Progenitor cell of endocrine pancreas (in vitro differentiated cells): ENCODE measurements at regions not wholly inside any gene's neighbourhood (a gene's known extent, or its start where the extent isn't known, plus 50 kb on each side); places are given as distances from the start of the nearest gene placed in this dataset.

Experiments
- DNase-seq: peaks from one replicate; pipeline ENCODE4 v3.0.0; 2021; ENCODE audit warnings: low spot score; ENCODE audit not compliant: unreplicated experiment
- H3K27ac Mint-ChIP-seq: 2 replicates; pipeline ENCODE4 v1.8.0; 2021; ENCODE audit warnings: mild to moderate bottlenecking, moderate library complexity, mixed read lengths
- H3K27me3 Mint-ChIP-seq: 2 replicates; pipeline ENCODE4 v1.8.0; 2021; ENCODE audit warnings: mixed read lengths
- H3K36me3 Mint-ChIP-seq: 2 replicates; pipeline ENCODE4 v1.8.0; 2022; ENCODE audit warnings: mixed read lengths; ENCODE audit not compliant: insufficient read depth
- H3K4me1 Mint-ChIP-seq: 2 replicates; pipeline ENCODE4 v1.8.0; 2021; ENCODE audit warnings: low read depth, mixed read lengths
- H3K4me3 Mint-ChIP-seq: 2 replicates; pipeline ENCODE4 v1.8.0; 2021; ENCODE audit warnings: low read depth, mild to moderate bottlenecking, moderate library complexity, mixed read lengths
- H3K9me3 Mint-ChIP-seq: 2 replicates; pipeline ENCODE4 v1.8.0; 2021; ENCODE audit warnings: low read depth, mixed read lengths
- TF ChIP-seq, protein P1 (sequence below): fragments of 200-600 bp; sonication (generic); IDR thresholded peaks from one replicate; pipeline ENCODE4 v1.5.0; 2021; ENCODE audit warnings: antibody characterized with exemption, mild to moderate bottlenecking; ENCODE audit not compliant: unreplicated experiment

DNA sequence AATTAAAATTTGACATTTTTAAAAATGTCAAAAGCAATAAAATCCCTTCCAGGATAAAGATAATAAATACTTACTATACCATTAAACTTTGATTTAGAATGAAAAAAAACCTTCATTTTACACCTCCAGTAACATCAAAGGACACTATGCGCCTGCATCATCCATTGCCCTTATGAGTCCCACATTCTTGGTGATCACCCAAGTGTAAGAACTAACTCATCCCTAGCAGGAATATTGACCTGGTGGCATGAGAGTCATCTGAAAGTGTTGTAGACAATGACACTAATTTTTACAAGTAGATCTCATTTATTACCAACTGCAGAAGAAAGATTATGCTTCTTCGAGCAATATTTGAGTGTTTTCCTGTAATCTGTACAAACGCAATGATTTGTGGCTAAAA lies 1128.9 kb downstream of the EFNB2 start:
- no peak for DNase-seq
- no peaks in the 10 kb centered on the region for H3K36me3 Mint-ChIP-seq
- peaks cover 4% of the 10 kb centered on the region for H3K9me3 Mint-ChIP-seq
- no peaks in the 10 kb centered on the region for H3K27me3 Mint-ChIP-seq
- TF ChIP-seq, protein P1, sequence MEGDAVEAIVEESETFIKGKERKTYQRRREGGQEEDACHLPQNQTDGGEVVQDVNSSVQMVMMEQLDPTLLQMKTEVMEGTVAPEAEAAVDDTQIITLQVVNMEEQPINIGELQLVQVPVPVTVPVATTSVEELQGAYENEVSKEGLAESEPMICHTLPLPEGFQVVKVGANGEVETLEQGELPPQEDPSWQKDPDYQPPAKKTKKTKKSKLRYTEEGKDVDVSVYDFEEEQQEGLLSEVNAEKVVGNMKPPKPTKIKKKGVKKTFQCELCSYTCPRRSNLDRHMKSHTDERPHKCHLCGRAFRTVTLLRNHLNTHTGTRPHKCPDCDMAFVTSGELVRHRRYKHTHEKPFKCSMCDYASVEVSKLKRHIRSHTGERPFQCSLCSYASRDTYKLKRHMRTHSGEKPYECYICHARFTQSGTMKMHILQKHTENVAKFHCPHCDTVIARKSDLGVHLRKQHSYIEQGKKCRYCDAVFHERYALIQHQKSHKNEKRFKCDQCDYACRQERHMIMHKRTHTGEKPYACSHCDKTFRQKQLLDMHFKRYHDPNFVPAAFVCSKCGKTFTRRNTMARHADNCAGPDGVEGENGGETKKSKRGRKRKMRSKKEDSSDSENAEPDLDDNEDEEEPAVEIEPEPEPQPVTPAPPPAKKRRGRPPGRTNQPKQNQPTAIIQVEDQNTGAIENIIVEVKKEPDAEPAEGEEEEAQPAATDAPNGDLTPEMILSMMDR, result no peak
- H3K4me3 Mint-ChIP-seq, result no peak overlapping the region
- no peak overlapping the region for H3K27ac Mint-ChIP-seq
- H3K4me1 Mint-ChIP-seq, result no peaks in the 10 kb centered on the region

DNA sequence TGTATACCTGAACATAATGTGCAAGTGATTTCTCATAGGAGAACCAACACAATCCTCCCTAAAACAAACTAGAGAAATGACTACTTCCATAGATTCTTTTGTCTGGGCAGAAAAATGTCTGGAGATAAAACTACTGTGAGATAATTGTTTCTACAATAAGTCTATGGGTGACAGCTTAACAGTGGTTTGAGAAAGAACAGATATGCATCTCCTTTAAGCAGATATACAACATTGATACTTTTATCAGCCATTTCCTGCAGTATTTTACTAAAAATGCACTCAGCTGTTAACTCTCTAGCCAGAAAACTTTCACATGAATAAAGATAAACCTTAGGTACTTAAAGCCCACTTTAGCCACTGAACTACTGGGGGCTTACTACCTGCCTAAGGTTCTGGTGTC lies 1132.4 kb downstream of the EFNB2 start:
- Mint-ChIP-seq H3K27me3 (no peaks in the 10 kb centered on the region), H3K4me3 (no peak overlapping the region), H3K36me3 (no peaks in the 10 kb centered on the region), H3K27ac (no peak overlapping the region), H3K9me3 (peaks cover 8% of the 10 kb centered on the region), H3K4me1 (no peaks in the 10 kb centered on the region)
- no peak for DNase-seq
- TF ChIP-seq, protein P1, result no peak

DNA sequence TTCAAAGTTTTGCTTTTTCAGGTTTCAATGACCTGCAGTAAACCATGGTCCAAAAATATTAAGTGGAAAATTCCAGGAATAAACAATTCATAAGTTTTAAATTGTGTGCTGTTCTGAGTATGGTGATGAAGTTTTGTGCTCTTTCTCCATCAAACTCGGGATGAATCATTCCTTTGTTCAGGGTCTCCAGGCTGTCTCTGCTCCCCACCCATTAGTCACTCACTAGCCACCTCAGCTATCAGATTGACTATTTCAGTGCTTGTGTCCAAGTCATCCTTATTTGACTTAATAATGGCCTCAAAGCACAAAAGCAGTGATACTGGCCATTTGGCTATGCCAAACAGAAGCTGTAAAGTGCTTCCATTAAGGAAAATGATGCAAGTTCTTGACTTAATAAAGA lies 1140.4 kb downstream of the EFNB2 start:
- Mint-ChIP-seq H3K36me3 (no peaks in the 10 kb centered on the region), H3K27me3 (no peaks in the 10 kb centered on the region), H3K4me3 (no peak overlapping the region), H3K9me3 (peaks cover 4% of the 10 kb centered on the region), H3K4me1 (no peaks in the 10 kb centered on the region), H3K27ac (no peak overlapping the region)
- DNase-seq, result no peak
- TF ChIP-seq, protein P1, result no peak

DNA sequence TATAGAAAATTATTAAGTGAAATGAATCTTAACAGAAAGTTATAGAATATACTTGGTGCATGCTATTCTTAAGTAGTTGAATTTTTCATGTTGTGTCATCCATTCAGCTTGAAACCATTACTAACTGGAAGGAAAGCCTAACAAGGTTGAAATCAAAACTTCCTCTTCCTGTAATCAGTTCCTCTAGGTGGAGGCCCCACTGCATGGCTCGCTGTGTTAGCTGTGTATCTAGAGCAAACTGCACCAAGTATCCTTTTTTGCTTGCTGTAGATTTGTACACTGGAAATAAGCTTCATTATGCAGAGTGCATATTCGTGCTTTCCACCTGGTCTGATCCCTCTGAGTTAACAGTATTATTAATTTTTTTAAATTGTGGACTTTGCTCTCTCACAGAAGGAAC lies 1146.1 kb downstream of the EFNB2 start:
- Mint-ChIP-seq H3K27me3 (no peaks in the 10 kb centered on the region), H3K4me3 (no peak overlapping the region), H3K4me1 (no peaks in the 10 kb centered on the region), H3K27ac (no peak overlapping the region), H3K9me3 (no peaks in the 10 kb centered on the region), H3K36me3 (no peaks in the 10 kb centered on the region)
- TF ChIP-seq, protein P1, result no peak
- no peak for DNase-seq

DNA sequence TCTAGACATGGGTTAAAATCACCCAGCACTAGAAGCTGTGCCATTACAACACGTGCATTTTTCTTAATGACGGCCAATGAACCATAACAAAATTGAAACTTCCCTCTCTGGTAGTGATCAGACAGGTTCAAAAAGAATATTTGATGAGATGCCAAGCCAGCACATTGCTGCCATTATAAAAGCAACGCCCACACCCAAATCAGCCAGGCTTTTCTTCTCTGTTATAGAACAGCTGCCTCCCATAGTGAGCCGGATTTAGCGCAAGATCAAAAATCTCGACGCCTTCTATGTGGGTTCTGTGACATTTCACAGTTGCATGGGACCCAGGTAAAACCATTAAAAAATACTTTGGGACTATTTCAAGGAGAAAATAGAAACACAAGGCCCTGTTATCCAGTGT lies 1158.0 kb downstream of the EFNB2 start:
- no peaks in the 10 kb centered on the region for H3K4me1 Mint-ChIP-seq
- DNase-seq, result no peak

More for the DNA sequence above, 1158.0 kb downstream of the EFNB2 start:
- H3K27ac Mint-ChIP-seq, result no peak overlapping the region
- H3K4me3 Mint-ChIP-seq, result no peak overlapping the region
- H3K36me3 Mint-ChIP-seq, result no peaks in the 10 kb centered on the region
- H3K27me3 Mint-ChIP-seq, result no peaks in the 10 kb centered on the region
- TF ChIP-seq, protein P1, result no peak
- H3K9me3 Mint-ChIP-seq, result peaks cover 3% of the 10 kb centered on the region
